C1 segment of cervical spinal cord (tissue), 14 donors: ENCODE measurements at regions not wholly inside any gene's neighbourhood (a gene's known extent, or its start where the extent isn't known, plus 50 kb on each side); places are given as distances from the start of the nearest gene placed in this dataset.
"Not testable (repeated sequence)": the region's sequence is repeated elsewhere in the genome, so short reads cannot be mapped to it uniquely, and the experiment has no call there.

Experiments used
- DNase-seq, 14 donors: peaks; one replicate each; lab custom pipeline; 2025; lab: John Stamatoyannopoulos, UW

DNA sequence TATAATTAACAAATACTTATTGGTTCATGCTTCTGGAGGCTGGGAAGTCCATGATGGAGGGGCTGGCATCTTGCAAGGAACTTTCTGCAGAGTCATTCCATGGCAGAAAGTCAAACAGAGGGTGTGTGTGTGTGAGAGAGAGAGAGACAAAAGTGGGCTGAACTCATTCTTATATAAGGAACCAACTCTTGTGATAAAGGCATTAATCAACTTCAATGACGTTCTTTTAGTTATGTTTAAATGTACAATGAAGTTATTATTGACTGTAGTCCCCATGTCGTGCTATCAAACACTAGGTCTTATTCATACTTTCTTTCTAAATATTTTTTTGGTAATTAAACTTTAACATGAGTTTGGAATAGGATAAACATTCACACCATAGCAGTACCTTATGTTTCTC is 1408.8 kb downstream of the STIM2 start:
- no peak for DNase-seq

DNA sequence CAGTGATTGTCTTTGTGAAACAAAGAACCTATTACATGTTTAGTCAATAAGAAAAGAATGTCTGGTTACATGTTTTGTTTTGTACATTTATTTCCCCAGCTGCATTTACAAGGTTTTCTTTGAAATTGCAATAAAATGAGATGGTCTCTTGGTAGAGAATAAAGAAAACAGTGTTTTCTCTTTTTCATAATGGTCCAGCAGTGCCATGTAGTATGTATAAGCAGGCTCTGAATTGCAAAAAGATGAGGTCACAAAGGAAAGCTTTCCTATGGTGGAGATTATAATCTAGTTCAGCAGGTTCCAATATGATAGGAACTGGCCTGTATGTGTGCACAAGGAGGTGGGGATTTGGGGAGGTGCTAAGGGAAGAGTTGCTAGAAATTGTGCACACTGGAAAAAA is 1417.3 kb downstream of the STIM2 start:
- DNase-seq, result peak in 1 of 14 donors; percentile 55

GRCh38 chr4:28278676-28279075 is 1418.0 kb downstream of the STIM2 start:
- no peak for DNase-seq

DNA sequence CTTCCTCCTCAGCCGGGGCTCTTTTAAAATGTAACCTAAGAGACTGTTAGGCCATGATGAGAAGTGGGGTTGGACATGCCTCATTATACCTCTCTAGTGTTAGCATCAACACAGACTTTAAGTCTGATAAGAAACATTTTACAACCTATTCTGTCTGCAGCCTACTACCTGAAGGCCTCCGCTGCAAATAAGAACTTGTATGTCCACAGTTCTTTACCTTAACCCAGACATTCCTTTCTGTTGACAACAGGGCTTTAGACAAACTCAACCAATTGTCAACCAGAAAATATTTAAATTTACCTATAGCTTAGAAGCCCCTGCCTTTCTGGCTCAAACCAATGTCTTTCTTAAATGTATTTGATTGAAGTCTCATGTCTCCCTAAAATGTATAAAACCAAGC is 1418.6 kb downstream of the STIM2 start:
- no peak for DNase-seq

DNA sequence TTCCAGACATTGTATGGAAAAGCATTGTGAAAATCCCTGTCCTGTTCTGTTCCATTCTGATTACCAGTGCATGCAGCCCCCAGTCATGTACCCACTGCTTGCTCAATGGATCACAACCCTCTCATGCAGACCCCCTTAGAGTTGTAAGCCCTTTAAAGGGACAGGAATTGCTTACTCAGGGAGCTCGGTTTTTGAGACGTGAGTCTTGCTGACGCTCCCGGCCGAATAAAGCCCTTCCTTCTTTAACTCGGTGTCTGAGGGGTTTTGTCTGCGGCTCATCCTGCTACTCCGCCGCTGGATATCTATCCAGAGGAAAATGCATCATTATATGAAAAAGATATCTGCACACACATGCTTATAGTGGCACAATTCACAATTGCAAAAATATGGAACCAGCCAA is 1425.6 kb downstream of the STIM2 start:
- DNase-seq, result not testable (repeated sequence)

GRCh38 chr4:28287831-28288233 is 1427.2 kb downstream of the STIM2 start:
- no peak for DNase-seq

DNA sequence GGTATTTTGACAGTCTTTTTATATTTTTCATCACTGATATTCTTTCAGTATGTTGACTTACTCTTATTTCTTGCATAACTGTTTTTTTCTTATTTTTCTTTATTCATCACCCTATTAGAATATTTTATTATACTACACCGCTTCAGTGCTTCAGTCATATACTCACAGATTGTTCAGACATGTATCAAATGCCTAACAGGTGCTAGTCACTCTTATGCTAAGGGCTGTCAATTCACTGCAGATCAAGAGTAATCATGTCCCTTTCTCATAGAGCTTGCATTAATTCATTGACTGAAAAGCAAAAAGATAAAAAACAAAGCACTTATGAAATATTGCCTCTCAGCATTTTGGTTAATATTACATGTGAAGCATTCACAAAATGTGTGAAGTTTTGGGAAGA is 1435.6 kb downstream of the STIM2 start:
- DNase-seq, result no peak

GRCh38 chr4:28310926-28311325 is 1450.3 kb downstream of the STIM2 start:
- DNase-seq, result no peak

DNA sequence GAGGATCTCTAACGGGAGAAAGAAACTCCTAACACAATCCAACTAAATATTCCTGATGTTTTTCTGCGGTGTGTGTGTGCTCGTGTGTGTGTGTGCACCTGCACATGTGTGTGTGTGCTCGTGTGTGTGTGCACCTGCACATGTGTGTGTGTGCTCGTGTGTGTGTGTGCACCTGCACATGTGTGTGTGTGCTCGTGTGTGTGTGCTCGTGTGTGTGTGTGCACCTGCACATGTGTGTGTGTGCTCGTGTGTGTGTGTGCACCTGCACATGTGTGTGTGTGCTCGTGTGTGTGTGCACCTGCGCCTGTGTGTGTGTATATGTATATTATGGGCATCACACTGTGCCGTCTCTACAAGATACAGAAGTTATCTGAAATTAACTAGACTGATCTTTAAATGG is 1451.9 kb downstream of the STIM2 start:
- not testable (repeated sequence) for DNase-seq

GRCh38 chr4:28313729-28314713 is 1453.4 kb downstream of the STIM2 start:
- no peak for DNase-seq

- DNase-seq, result no peak
Measured at GRCh38 chr4:28317221-28317620, 1456.6 kb downstream of the STIM2 start.

DNA sequence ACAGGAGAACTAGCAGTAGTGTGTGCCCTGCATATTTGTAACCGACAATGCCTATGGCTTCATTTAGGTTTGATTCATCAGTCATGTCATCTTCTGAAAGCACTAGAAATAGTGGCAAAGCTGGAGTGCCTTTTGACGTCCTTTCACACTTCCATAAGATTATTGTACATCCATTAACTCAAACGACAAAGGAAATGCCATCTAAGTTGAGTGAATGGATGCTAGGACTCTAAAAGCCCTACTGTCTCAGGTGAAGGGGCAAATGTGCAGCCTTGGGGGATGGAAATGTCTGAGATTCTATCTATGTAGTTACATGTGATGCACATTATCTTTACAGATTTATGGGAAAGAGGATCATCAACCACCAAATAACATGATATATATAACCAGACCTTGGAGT is 1473.6 kb downstream of the STIM2 start:
- DNase-seq, result no peak

- DNase-seq, result no peak
Measured at GRCh38 chr4:28341784-28342183, 1481.1 kb downstream of the STIM2 start.

DNA sequence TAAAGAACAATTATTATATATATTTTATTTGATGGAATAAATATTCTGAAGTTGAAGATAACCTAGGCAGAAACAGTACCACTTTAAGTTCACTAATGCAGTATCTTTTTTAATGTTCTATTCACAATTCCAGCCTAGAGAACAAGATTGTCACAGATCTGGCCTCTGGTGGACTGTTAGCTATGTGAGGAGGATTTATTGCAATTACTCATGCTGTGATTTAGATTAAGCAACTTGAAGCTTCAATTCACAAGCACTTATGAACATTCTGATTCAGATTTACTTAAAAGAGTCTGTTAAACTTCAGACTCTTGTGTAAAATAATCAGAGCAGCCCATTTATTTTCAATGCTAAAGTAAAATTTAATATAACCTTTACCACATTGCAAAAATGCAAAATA is 1489.8 kb downstream of the STIM2 start:
- no peak for DNase-seq

GRCh38 chr4:28351102-28351501 is 1490.5 kb downstream of the STIM2 start:
- DNase-seq, result no peak

GRCh38 chr4:28351826-28352225 is 1491.2 kb downstream of the STIM2 start:
- no peak for DNase-seq

GRCh38 chr4:28354880-28355656 is 1494.4 kb downstream of the STIM2 start:
- DNase-seq, result no peak

GRCh38 chr4:28357990-28358389 is 1497.3 kb downstream of the STIM2 start:
- peak in 1 of 14 donors; percentile 14 for DNase-seq

DNA sequence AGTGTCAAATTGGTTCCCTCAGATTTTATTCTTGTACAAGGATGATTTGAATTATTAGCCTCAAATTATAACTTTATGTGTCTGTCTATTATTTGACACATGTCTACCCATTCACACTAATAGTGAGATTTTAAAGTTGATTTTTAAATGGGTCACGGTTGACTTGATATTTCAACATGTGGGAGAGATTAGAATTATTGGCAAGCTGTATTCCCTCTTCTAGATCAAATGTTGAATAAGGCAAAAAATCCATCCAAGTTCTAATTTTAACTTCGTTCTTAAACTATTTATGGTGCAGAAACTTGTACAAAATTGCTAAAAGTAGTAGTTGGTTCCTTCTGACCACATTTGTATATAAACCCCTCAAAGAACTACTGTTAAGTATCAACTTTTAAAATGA is 1498.0 kb downstream of the STIM2 start:
- DNase-seq, result no peak

DNA sequence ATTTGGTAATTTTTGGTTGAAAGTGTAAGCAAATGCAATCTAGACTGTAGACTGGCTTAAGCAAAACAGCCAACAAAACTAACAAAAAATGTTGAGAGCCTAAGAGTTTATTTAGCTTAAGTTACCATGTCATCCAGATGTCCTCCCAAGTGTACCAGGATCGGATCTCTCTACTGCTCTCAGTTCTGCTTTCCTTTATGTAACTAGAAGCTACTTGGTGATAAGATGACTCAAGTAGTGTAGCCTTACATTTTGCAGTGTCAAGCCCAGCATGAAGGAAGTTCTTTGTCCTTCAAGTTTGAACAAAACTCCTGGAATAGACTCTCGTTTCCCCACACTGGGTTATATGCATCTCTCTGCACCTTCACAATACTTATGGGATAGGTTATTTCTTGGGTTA is 1500.0 kb downstream of the STIM2 start:
- DNase-seq, result no peak

DNA sequence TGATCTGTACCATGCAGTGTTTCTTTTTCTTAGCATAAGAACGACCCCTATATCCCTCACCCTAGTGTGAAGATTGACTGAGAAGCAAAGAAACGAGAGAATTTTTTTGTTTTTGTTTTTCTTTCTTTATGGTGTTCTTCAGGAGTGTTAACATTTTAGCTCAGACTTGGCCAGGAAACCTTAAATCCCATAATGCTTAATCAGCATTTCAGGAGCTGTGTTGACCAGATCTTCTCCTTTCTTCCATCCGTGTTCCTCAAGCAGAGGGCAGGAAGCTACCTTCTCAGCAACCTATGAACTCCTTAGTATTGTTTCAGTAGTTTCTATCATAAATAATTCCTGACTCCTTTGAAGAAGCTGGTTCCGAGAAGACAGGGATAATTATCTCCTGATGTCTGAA is 1501.5 kb downstream of the STIM2 start:
- DNase-seq, result no peak

DNA sequence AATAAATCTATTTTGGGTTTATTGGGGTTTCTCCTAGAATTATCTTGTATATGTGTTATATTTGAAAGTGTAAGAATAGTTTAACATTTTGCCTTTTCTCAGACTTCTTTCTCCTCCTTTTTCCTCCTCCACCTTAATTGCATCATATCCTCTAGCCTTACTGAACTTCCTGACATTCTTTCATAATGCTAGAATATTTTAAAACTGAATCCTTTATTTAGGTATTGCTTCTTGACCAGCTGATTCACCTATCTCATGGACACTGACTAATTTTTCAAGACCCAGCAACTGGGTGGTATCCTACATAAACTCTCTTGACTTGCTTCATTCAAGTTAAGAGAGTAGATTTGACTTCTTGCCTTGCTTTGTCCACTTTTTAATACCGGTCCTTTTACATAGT is 1508.9 kb downstream of the STIM2 start:
- DNase-seq, result no peak

GRCh38 chr4:28373191-28373590 is 1512.5 kb downstream of the STIM2 start:
- DNase-seq, result no peak
